CD4-positive, alpha-beta memory T cell (primary cell): ENCODE measurements at regions not wholly inside any gene's neighbourhood (a gene's known extent, or its start where the extent isn't known, plus 50 kb on each side); places are given as distances from the start of the nearest gene placed in this dataset.
"Not testable (repeated sequence)": the region's sequence is repeated elsewhere in the genome, so short reads cannot be mapped to it uniquely, and the experiment has no call there.

ENCODE experiments used
- CTCF ChIA-PET: fragments of 350-600 bp; sonication (Branson Sonifier 250); formaldehyde crosslinking; loops from one replicate; lab custom pipeline; 2021; ENCODE audit warnings: inconsistent platforms; ENCODE audit not compliant: partially characterized antibody; lab: Charles Lee
- POLR2A ChIA-PET: fragments of 350-600 bp; sonication (Branson Sonifier 250); formaldehyde crosslinking; loops from one replicate; lab custom pipeline; 2021; ENCODE audit not compliant: partially characterized antibody; lab: Charles Lee
- DNase-seq, 5 donors: peaks; one replicate each; pipeline versions ENCODE4 v3.0.0 to v3.0.0-alpha.2; 2020 to 2022; ENCODE audit warnings: mixed read lengths in 1 of 5
- H3K27ac ChIP-seq: one replicate; pipeline ENCODE4 v1.7.0; 2013; ENCODE audit warnings: low read depth, low read length
- H3K27me3 ChIP-seq: 2 replicates; pipeline ENCODE4 v1.7.0; 2013; ENCODE audit warnings: mild to moderate bottlenecking, low read length, moderate library complexity; ENCODE audit not compliant: insufficient read depth
- H3K36me3 ChIP-seq: 2 replicates; pipeline ENCODE4 v1.7.0; 2013; ENCODE audit warnings: mild to moderate bottlenecking, low read length, moderate library complexity; ENCODE audit not compliant: insufficient read depth
- H3K4me1 ChIP-seq: 2 replicates; pipeline ENCODE4 v1.7.0; 2013; ENCODE audit warnings: mild to moderate bottlenecking, low read length, moderate library complexity; ENCODE audit not compliant: insufficient read depth
- H3K4me3 ChIP-seq, 2 donors: one replicate each; pipeline ENCODE4 v1.7.0; 2013; ENCODE audit warnings: low read length in 2 of 2, mild to moderate bottlenecking in 1 of 2
- H3K9me3 ChIP-seq, 2 donors: one replicate each; pipeline ENCODE4 v1.7.0; 2013; ENCODE audit warnings: low read length in 2 of 2, control low read depth in 1 of 2; ENCODE audit not compliant: control insufficient read depth in 1 of 2
- H3K27ac Mint-ChIP-seq, 7 donors: one replicate each; pipeline ENCODE4 v1.8.0; 2020 to 2021; ENCODE audit warnings: mixed read lengths in 7 of 7, mild to moderate bottlenecking in 6 of 7, inconsistent platforms in 3 of 7, moderate library complexity in 3 of 7
- H3K27me3 Mint-ChIP-seq, 2 donors: one replicate each; pipeline ENCODE4 v1.8.0; 2020 to 2021; ENCODE audit warnings: mixed read lengths in 2 of 2
- H3K36me3 Mint-ChIP-seq, 2 donors: one replicate each; pipeline ENCODE4 v1.8.0; 2020 to 2021; ENCODE audit warnings: mixed read lengths in 2 of 2, inconsistent platforms in 1 of 2, mild to moderate bottlenecking in 1 of 2
- H3K4me1 Mint-ChIP-seq, 4 donors: one replicate each; pipeline ENCODE4 v1.8.0; 2020 to 2021; ENCODE audit warnings: mixed read lengths in 4 of 4, mild to moderate bottlenecking in 1 of 4
- H3K4me3 Mint-ChIP-seq, 8 donors: one replicate each; pipeline ENCODE4 v1.8.0; 2020 to 2021; ENCODE audit warnings: mixed read lengths in 8 of 8, mild to moderate bottlenecking in 7 of 8, moderate library complexity in 6 of 8, inconsistent platforms in 3 of 8
- H3K9me3 Mint-ChIP-seq, 8 donors: one replicate each; pipeline ENCODE4 v1.8.0; 2020 to 2021; ENCODE audit warnings: mixed read lengths in 8 of 8, mild to moderate bottlenecking in 5 of 8, inconsistent platforms in 3 of 8, moderate library complexity in 1 of 8
- intact Hi-C: fragments of 100-400 bp; cut with micrococcal nuclease; formaldehyde crosslinking; loops from one replicate; pipeline ENCODE4 v1.15.1; 2023

- Histone ChIP-seq H3K4me3 (no peak overlapping the region), H3K27me3 (no peaks in the 10 kb centered on the region), H3K27ac (no peak overlapping the region), H3K4me1 (no peaks in the 10 kb centered on the region), H3K9me3 (no peaks in the 10 kb centered on the region), H3K36me3 (no peaks in the 10 kb centered on the region)
- ChIA-PET POLR2A (no interaction called here), CTCF (no interaction called here)
- Mint-ChIP-seq H3K4me3 (no peak overlapping the region), H3K9me3 (peaks cover 0 to 2% (median 0%) of the 10 kb centered on the region in 8 donors), H3K27ac (no peak overlapping the region), H3K27me3 (no peaks in the 10 kb centered on the region), H3K36me3 (no peaks in the 10 kb centered on the region), H3K4me1 (no peaks in the 10 kb centered on the region)
- intact Hi-C loops = no loop called here
- DNase-seq = no peak
Observed at GRCh38 chr4:14167876-14168510, 540.5 kb upstream of the BOD1L1 start.

GRCh38 chr4:14168919-14169318 is 541.4 kb upstream of the BOD1L1 start:
- no peak overlapping the region for H3K4me3 Mint-ChIP-seq
- H3K9me3 Mint-ChIP-seq = peaks cover 0 to 2% (median 0%) of the 10 kb centered on the region in 8 donors
- H3K4me1 Mint-ChIP-seq = no peaks in the 10 kb centered on the region
- H3K27ac Mint-ChIP-seq = no peak overlapping the region
- ChIA-PET CTCF (no interaction called here), POLR2A (no interaction called here)
- DNase-seq = no peak
- intact Hi-C loops = no loop called here
- Histone ChIP-seq H3K4me1 (no peaks in the 10 kb centered on the region), H3K36me3 (no peaks in the 10 kb centered on the region), H3K4me3 (no peak overlapping the region), H3K9me3 (no peaks in the 10 kb centered on the region), H3K27ac (no peak overlapping the region), H3K27me3 (no peaks in the 10 kb centered on the region)
- H3K27me3 Mint-ChIP-seq = no peaks in the 10 kb centered on the region
- H3K36me3 Mint-ChIP-seq = no peaks in the 10 kb centered on the region

GRCh38 chr4:14169460-14169859 is 541.9 kb upstream of the BOD1L1 start:
- no peak for DNase-seq

GRCh38 chr4:14169940-14170339 is 542.4 kb upstream of the BOD1L1 start:
- H3K4me3 ChIP-seq, H3K4me1 ChIP-seq, H3K36me3 Mint-ChIP-seq, DNase-seq, H3K27me3 Mint-ChIP-seq, H3K36me3 ChIP-seq, H3K27me3 ChIP-seq, intact Hi-C loops, H3K27ac Mint-ChIP-seq, POLR2A ChIA-PET, H3K4me3 Mint-ChIP-seq, CTCF ChIA-PET, H3K9me3 Mint-ChIP-seq, H3K4me1 Mint-ChIP-seq, H3K9me3 ChIP-seq, H3K27ac ChIP-seq: not testable (repeated sequence)

More at GRCh38 chr4:14169460-14169859, 541.9 kb upstream of the BOD1L1 start:
- Histone ChIP-seq H3K4me3 (no peak overlapping the region), H3K27me3 (no peaks in the 10 kb centered on the region), H3K36me3 (no peaks in the 10 kb centered on the region), H3K27ac (no peak overlapping the region), H3K4me1 (no peaks in the 10 kb centered on the region), H3K9me3 (no peaks in the 10 kb centered on the region)
- peaks cover 0 to 2% (median 0%) of the 10 kb centered on the region in 8 donors for H3K9me3 Mint-ChIP-seq
- H3K4me3 Mint-ChIP-seq = no peak overlapping the region
- no peaks in the 10 kb centered on the region for H3K4me1 Mint-ChIP-seq
- intact Hi-C loops = no loop called here
- no peak overlapping the region for H3K27ac Mint-ChIP-seq
- H3K36me3 Mint-ChIP-seq = no peaks in the 10 kb centered on the region
- CTCF ChIA-PET = no interaction called here
- H3K27me3 Mint-ChIP-seq = no peaks in the 10 kb centered on the region
- POLR2A ChIA-PET = no interaction called here

GRCh38 chr4:14176613-14177012 is 549.1 kb upstream of the BOD1L1 start:
- no peak overlapping the region for H3K27ac Mint-ChIP-seq
- H3K36me3 Mint-ChIP-seq = no peaks in the 10 kb centered on the region
- H3K27me3 Mint-ChIP-seq = no peaks in the 10 kb centered on the region
- intact Hi-C loops = no loop called here
- CTCF ChIA-PET = no interaction called here
- H3K4me1 Mint-ChIP-seq = peaks cover 16 to 27% (median 19%) of the 10 kb centered on the region in 4 donors
- no peaks in the 10 kb centered on the region for H3K27me3 ChIP-seq
- H3K4me3 ChIP-seq = no peak overlapping the region
- POLR2A ChIA-PET = no interaction called here
- no peaks in the 10 kb centered on the region for H3K36me3 ChIP-seq
- no peak overlapping the region for H3K27ac ChIP-seq
- no peak for DNase-seq
- H3K4me3 Mint-ChIP-seq = no peak overlapping the region
- peaks cover 13% of the 10 kb centered on the region for H3K4me1 ChIP-seq
- no peaks in the 10 kb centered on the region for H3K9me3 ChIP-seq
- peaks cover 0 to 3% (median 0%) of the 10 kb centered on the region in 8 donors for H3K9me3 Mint-ChIP-seq

GRCh38 chr4:14177987-14178386 is 550.5 kb upstream of the BOD1L1 start:
- H3K36me3 Mint-ChIP-seq = no peaks in the 10 kb centered on the region
- H3K27ac Mint-ChIP-seq = peak overlapping the region; percentile 21 to 70 (median 62)
- H3K4me1 Mint-ChIP-seq = peaks cover 16 to 27% (median 19%) of the 10 kb centered on the region in 4 donors
- Histone ChIP-seq H3K4me3 (no peak overlapping the region), H3K36me3 (no peaks in the 10 kb centered on the region), H3K27me3 (no peaks in the 10 kb centered on the region), H3K4me1 (peaks cover 13% of the 10 kb centered on the region), H3K9me3 (no peaks in the 10 kb centered on the region), H3K27ac (no peak overlapping the region)
- H3K27me3 Mint-ChIP-seq = no peaks in the 10 kb centered on the region
- intact Hi-C loops = no loop called here
- POLR2A ChIA-PET = no interaction called here
- CTCF ChIA-PET = no interaction called here
- peaks cover 0 to 3% (median 0%) of the 10 kb centered on the region in 8 donors for H3K9me3 Mint-ChIP-seq
- peak overlapping the region in 4 of 8 donors; percentile 15 to 41 (median 32) for H3K4me3 Mint-ChIP-seq
- no peak for DNase-seq

- Mint-ChIP-seq H3K36me3 (no peaks in the 10 kb centered on the region), H3K9me3 (peaks cover 0 to 3% (median 0%) of the 10 kb centered on the region in 8 donors), H3K4me3 (peak overlapping the region in 4 of 8 donors; percentile 15 to 41 (median 33)), H3K27ac (peak overlapping the region in 6 of 7 donors; percentile 39 to 70 (median 62)), H3K27me3 (no peaks in the 10 kb centered on the region), H3K4me1 (peaks cover 16 to 27% (median 19%) of the 10 kb centered on the region in 4 donors)
- Histone ChIP-seq H3K36me3 (no peaks in the 10 kb centered on the region), H3K4me3 (no peak overlapping the region), H3K27ac (no peak overlapping the region), H3K9me3 (no peaks in the 10 kb centered on the region), H3K4me1 (peaks cover 13% of the 10 kb centered on the region), H3K27me3 (no peaks in the 10 kb centered on the region)
- POLR2A ChIA-PET = no interaction called here
- CTCF ChIA-PET = no interaction called here
- intact Hi-C loops = no loop called here
- DNase-seq = no peak
Observed at GRCh38 chr4:14178421-14178820, 550.9 kb upstream of the BOD1L1 start.
